ENCODE measurements at regions not wholly inside any gene's neighbourhood (a gene's known extent, or its start where the extent isn't known, plus 50 kb on each side); places are given as distances from the start of the nearest gene placed in this dataset.
A peak's percentile ranks its signal among the peaks of the same experiment; 100 is the strongest.
"Not testable (repeated sequence)": the region's sequence is repeated elsewhere in the genome, so short reads cannot be mapped to it uniquely, and the experiment has no call there.

- DNase-seq, result no peak
These were observed 104.5 kb downstream of the ZMAT3 start for GRCh38 chr3:178967177-178967532.

- DNase-seq, result peak in 2 of 4 experiments; percentile 36 to 48
These were observed 105.1 kb downstream of the ZMAT3 start for GRCh38 chr3:178966299-178967176.

- DNase-seq, result no peak
These were observed 107.1 kb downstream of the ZMAT3 start for GRCh38 chr3:178964551-178964950.

DNA sequence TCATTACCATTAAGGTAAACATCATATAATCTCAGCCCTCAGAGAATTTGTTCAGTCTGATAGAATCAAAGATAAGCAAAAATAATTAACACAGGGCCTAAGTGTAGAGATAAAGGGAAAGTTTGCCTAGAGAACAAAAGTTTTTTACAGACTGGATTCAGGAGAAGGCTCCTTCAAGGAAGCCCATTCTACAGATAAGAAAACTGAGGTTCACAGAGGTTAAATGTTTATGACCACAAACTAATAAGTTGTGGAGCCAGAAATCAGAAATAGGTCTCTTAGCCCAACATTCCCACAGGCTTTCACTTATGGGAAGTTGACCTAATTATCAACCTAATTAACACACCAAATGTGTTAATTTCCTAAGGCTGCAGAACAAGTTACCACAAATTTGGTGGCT, 110.7 kb downstream of the ZMAT3 start:
- DNase-seq, result no peak

- no peak for DNase-seq
These were observed 111.4 kb downstream of the ZMAT3 start for GRCh38 chr3:178960181-178960580.

DNA sequence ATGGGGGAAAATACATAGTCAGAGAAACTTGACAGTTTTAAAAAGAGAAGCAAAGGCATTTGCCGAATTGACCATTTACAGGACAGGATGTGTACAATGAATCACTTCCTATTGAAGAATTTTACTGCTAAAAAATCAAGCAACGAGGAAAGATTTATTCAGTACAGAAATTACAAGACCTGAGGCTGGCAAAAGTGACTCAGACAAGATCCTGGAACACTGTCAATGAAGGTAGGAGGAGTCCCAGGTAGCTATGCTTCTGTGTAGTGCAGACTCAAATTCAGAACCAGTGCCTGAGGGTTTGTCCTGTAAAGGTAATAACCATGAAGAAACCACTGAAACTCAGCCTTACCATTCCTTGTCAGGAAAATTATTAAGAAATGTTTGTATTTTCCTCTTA, 120.9 kb downstream of the ZMAT3 start:
- no peak for DNase-seq

GRCh38 chr3:178949896-178950295, 121.7 kb downstream of the ZMAT3 start:
- no peak for DNase-seq

GRCh38 chr3:178948546-178948945, 123.1 kb downstream of the ZMAT3 start:
- no peak for DNase-seq

DNA sequence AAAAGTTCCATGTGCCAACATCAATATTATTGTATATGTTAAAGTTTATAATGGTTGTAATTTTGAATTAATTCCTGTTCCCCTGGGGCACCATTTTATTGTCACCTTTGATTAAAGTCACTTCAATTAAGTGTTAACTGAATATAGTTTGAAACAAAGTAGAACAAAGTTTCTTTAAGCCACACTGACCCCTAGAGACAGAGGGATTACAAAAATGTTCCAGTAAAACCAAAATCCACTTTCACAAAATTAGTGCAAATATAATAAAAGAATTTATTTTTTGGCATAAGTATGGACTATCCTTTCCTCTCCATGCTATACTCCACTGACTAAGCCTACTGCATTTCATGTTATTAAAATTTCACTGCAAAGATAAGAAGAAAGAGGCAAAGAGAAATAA, 123.9 kb downstream of the ZMAT3 start:
- DNase-seq, result no peak

DNA sequence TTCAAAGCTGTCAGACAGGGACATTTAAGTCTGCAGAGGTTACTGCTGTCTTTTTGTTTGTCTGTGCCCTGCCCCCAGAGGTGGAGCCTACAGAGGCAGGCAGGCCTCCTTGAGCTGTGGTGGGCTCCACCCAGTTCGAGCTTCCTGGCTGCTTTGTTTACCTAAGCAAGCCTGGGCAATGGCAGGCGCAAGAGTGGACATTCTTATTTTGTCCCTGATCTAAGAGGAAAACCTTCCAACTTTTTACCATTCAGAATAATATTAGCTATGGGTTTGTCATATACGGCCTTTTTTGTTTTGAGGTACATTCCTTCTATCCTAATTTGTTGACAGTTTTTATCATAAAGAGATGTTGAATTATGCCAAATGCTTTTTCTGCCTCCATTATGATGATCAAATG, 129.3 kb downstream of the ZMAT3 start:
- not testable (repeated sequence) for DNase-seq

DNA sequence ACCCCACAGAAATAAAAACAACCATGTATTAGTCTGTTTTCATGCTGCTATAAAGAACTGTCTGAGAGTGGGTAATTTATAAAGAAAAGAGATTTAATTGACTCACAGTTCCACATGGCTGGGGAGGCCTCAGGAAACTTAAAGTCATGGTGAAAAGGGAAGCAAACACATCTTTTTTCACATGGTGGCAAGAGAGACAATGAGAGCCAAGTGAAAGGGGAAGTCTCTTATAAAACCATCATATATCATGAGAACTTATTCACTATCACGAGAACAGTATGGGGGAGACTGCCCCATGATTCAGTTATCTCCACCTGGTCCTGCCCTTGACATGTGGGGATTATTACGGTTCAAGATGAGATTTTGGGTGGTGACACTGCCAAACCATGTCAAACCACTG, 141.5 kb downstream of the ZMAT3 start:
- DNase-seq, result no peak

- DNase-seq, result no peak
These were observed 155.4 kb downstream of the ZMAT3 start for GRCh38 chr3:178916223-178916622.

- DNase-seq, result no peak
These were observed 156.2 kb downstream of the ZMAT3 start for GRCh38 chr3:178915365-178915764.

- no peak for DNase-seq
These were observed 164.5 kb downstream of the ZMAT3 start for GRCh38 chr3:178907081-178907480.

- no peak for DNase-seq
These were observed 170.4 kb downstream of the ZMAT3 start for GRCh38 chr3:178901204-178901603.

GRCh38 chr3:178900029-178900646, 171.5 kb downstream of the ZMAT3 start:
- DNase-seq, result no peak

DNA sequence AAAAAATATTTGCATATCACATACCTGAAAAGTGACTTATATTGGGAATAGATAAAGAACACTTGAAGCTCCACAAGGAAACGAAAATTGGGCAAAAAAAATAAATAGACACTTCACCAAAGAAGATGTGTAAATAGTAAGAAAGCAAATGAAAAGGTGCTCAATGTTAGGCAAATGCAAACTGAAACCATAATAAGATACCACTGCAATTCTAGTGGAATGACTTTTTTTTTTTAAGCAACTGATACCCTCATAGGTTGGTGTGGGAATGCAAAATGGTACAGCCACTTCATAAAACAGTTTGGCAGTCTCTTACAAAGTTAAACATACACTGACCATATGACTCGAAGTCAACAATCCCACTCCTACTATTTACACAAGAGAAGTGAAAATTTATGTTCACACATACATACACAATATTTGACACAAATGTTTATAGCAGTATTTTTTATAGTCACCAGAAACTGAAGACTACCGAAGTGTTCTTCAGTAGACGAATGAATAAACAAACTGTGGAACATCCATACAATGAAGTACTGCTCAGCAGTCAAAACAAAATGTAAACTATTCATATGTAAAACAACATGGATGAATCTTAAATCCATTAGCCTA, 176.3 kb downstream of the ZMAT3 start:
- DNase-seq, result no peak

Data from suppressor macrophage (primary cell).